GM19463 (cell line): ENCODE measurements at regions not wholly inside any gene's neighbourhood (a gene's known extent, or its start where the extent isn't known, plus 50 kb on each side); places are given as distances from the start of the nearest gene placed in this dataset.
A peak's percentile ranks its signal among the peaks of the same experiment; 100 is the strongest.
"Not testable (repeated sequence)": the region's sequence is repeated elsewhere in the genome, so short reads cannot be mapped to it uniquely, and the experiment has no call there.

ENCODE experiments used
- ATAC-seq: cut with Tn5 transposase; IDR thresholded peaks from one replicate; pipeline ENCODE4 v1.9.1; 2021; ENCODE audit warnings: mild to moderate bottlenecking, moderate library complexity; ENCODE audit not compliant: unreplicated experiment

GRCh38 chr3:150248116-150248887 is 159.8 kb upstream of the TSC22D2 start:
- peak; percentile 47 for ATAC-seq

- ATAC-seq: no peak
These were observed 160.7 kb upstream of the TSC22D2 start for GRCh38 chr3:150247441-150247840.

GRCh38 chr3:150243466-150243865 is 164.6 kb upstream of the TSC22D2 start:
- ATAC-seq: no peak

GRCh38 chr3:150242220-150242936 is 165.7 kb upstream of the TSC22D2 start:
- no peak for ATAC-seq

- no peak for ATAC-seq
These were observed 167.2 kb upstream of the TSC22D2 start for GRCh38 chr3:150240891-150241290.

- no peak for ATAC-seq
These were observed 168.3 kb upstream of the TSC22D2 start for GRCh38 chr3:150239766-150240165.

- no peak for ATAC-seq
These were observed 169.0 kb upstream of the TSC22D2 start for GRCh38 chr3:150238995-150239619.

- no peak for ATAC-seq
These were observed 169.9 kb upstream of the TSC22D2 start for GRCh38 chr3:150238048-150238802.

GRCh38 chr3:150237490-150237889 is 170.6 kb upstream of the TSC22D2 start:
- ATAC-seq: no peak

- no peak for ATAC-seq
These were observed 171.6 kb upstream of the TSC22D2 start for GRCh38 chr3:150236316-150237082.

- ATAC-seq: no peak
These were observed 172.3 kb upstream of the TSC22D2 start for GRCh38 chr3:150235799-150236198.

GRCh38 chr3:150232992-150233451 is 175.1 kb upstream of the TSC22D2 start:
- no peak for ATAC-seq

- ATAC-seq: no peak
These were observed 178.1 kb upstream of the TSC22D2 start for GRCh38 chr3:150230037-150230436.

GRCh38 chr3:150228626-150229025 is 179.5 kb upstream of the TSC22D2 start:
- ATAC-seq: not testable (repeated sequence)

- ATAC-seq: peak; percentile 63
These were observed 180.3 kb upstream of the TSC22D2 start for GRCh38 chr3:150227839-150228238.

GRCh38 chr3:150225986-150226385 is 182.1 kb upstream of the TSC22D2 start:
- ATAC-seq: no peak

GRCh38 chr3:150223558-150223957 is 184.5 kb upstream of the TSC22D2 start:
- no peak for ATAC-seq

GRCh38 chr3:150222691-150223489 is 185.2 kb upstream of the TSC22D2 start:
- ATAC-seq: no peak

- ATAC-seq: no peak
These were observed 186.1 kb upstream of the TSC22D2 start for GRCh38 chr3:150221904-150222523.
